Upper lobe of left lung (tissue), 6 donors: ENCODE measurements at regions not wholly inside any gene's neighbourhood (a gene's known extent, or its start where the extent isn't known, plus 50 kb on each side); places are given as distances from the start of the nearest gene placed in this dataset.

Experiments
- ATAC-seq, 2 donors: fragments of 200-7000 bp; cut with Tn5 transposase; one replicate each; pipeline ENCODE4 v1.9.1; 2022; ENCODE audit warnings: mild to moderate bottlenecking in 2 of 2, moderate library complexity in 2 of 2; ENCODE audit not compliant: low FRiP score in 2 of 2
- DNase-seq, 2 donors: peaks; one replicate each; pipeline ENCODE4 v3.0.0-alpha.2; 2019 to 2020
- H3K27ac ChIP-seq, 4 donors: fragments of 200-600 bp; sonication (generic); one replicate each; pipeline ENCODE4 v1.5.1; 2016 to 2019
- H3K27me3 ChIP-seq, 4 donors: fragments of 200-600 bp; sonication (generic); one replicate each; pipeline ENCODE4 v1.5.1; 2017 to 2019
- H3K36me3 ChIP-seq, 4 donors: fragments of 200-600 bp; sonication (generic); one replicate each; pipeline ENCODE4 v1.5.1; 2016 to 2019
- H3K4me1 ChIP-seq, 4 donors: fragments of 200-600 bp; sonication (generic); one replicate each; pipeline ENCODE4 v1.5.1; 2018 to 2019
- H3K4me3 ChIP-seq, 4 donors: fragments of 200-600 bp; sonication (generic); one replicate each; pipeline ENCODE4 v1.5.1; 2017 to 2019; ENCODE audit warnings: mild to moderate bottlenecking in 2 of 4, moderate library complexity in 1 of 4
- H3K9me3 ChIP-seq, 4 donors: fragments of 200-600 bp; sonication (generic); one replicate each; pipeline ENCODE4 v1.5.1; 2018 to 2019
- EP300 ChIP-seq, 4 donors: sonication (generic); formaldehyde crosslinking; IDR thresholded peaks; one replicate each; pipeline ENCODE4 v1.5.1; 2017; ENCODE audit warnings: antibody characterized with exemption in 4 of 4, control low read depth in 2 of 4
- POLR2A ChIP-seq, 4 donors: fragments of 450-650 bp; IDR thresholded peaks; one replicate each; pipeline ENCODE4 v1.5.1; 2016 to 2017; ENCODE audit warnings: antibody characterized with exemption in 4 of 4, mild to moderate bottlenecking in 2 of 4
- POLR2AphosphoS5 ChIP-seq, 2 donors: sonication (generic); formaldehyde crosslinking; IDR thresholded peaks; one replicate each; pipeline ENCODE4 v1.5.1; 2017; ENCODE audit warnings: antibody characterized with exemption in 2 of 2
- WGBS, 2 donors: methylation state at CpG; one replicate each; pipeline ENCODE4 v1.1.5; 2017 to 2018; 5-methylcytosine and 5-hydroxymethylcytosine counted together
- TF ChIP-seq, protein P1 (sequence below), 6 experiments: fragments of 450-650 bp in 4 of 6; fragments of 200-600 bp in 2 of 6; sonication (generic) in 2 of 6; IDR thresholded peaks; one replicate each; pipeline ENCODE4 v1.5.1; 2016 to 2019; ENCODE audit warnings: antibody characterized with exemption in 6 of 6
- donor health status: DM: no; HTN: no; CAD: no; lungs with moderate emphysema.
- donor health status: DM: no; HTN: yes; CAD: no; lungs with severe emphysema.

DNA sequence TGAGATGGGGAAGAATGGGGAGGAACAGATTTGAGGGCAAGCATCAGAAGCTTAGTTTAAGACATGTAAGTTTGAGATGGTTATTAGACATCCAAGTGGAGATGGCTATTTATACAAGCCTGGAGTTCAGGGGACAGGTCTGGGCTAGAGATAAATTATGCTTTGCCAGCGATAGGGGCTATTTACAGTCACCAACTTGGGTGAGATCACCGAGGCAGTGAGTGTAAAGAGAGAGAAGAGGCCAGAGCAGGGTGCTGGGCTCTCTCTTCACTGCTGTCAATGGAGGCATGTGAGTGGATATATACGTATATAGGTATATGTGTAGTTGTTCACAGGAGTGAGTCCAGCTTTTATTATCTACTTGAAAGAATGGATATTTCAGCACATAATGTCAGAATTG is 81.0 kb downstream of the QPCT start:
- ATAC-seq (no peak), DNase-seq (no peak)
- TF ChIP-seq, protein P1, sequence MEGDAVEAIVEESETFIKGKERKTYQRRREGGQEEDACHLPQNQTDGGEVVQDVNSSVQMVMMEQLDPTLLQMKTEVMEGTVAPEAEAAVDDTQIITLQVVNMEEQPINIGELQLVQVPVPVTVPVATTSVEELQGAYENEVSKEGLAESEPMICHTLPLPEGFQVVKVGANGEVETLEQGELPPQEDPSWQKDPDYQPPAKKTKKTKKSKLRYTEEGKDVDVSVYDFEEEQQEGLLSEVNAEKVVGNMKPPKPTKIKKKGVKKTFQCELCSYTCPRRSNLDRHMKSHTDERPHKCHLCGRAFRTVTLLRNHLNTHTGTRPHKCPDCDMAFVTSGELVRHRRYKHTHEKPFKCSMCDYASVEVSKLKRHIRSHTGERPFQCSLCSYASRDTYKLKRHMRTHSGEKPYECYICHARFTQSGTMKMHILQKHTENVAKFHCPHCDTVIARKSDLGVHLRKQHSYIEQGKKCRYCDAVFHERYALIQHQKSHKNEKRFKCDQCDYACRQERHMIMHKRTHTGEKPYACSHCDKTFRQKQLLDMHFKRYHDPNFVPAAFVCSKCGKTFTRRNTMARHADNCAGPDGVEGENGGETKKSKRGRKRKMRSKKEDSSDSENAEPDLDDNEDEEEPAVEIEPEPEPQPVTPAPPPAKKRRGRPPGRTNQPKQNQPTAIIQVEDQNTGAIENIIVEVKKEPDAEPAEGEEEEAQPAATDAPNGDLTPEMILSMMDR (IDR thresholded peaks at IDR 0.05), result no peak
- TF ChIP-seq EP300 (IDR thresholded peaks at IDR 0.05), result no peak
- TF ChIP-seq POLR2AphosphoS5 (IDR thresholded peaks at IDR 0.05), result no peak
- TF ChIP-seq POLR2A (IDR thresholded peaks at IDR 0.05), result no peak
- Histone ChIP-seq H3K27ac (no peak overlapping the region), H3K27me3 (no peaks in the 10 kb centered on the region), H3K4me3 (no peak overlapping the region), H3K4me1 (no peaks in the 10 kb centered on the region), H3K9me3 (no peaks in the 10 kb centered on the region), H3K36me3 (no peaks in the 10 kb centered on the region)
- WGBS, 2 donors, result 87 to 91% methylated on average over 3 of the region's 3 CpGs

DNA sequence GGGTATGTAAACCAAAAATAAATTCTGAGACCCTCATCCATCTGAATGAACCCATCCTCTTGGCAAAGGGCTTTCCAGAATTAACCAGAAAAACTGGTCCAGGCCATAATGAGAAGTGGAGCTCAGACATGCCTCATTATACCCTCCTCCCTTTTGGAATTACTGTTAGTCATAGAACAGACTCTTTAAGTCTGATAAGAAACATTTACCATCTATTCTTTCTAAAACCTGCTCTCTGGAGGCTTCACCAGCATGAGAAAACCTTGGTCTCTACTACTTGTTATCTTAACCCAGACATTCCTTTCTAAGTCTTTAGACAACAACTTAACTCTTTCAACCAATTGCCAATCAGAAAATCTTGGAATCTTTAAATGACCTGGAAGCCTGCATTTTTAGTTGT is 82.8 kb downstream of the QPCT start:
- no peak for TF ChIP-seq POLR2AphosphoS5 (IDR thresholded peaks at IDR 0.05)
- TF ChIP-seq, protein P1 (IDR thresholded peaks at IDR 0.05), result no peak
- no peak for TF ChIP-seq POLR2A (IDR thresholded peaks at IDR 0.05)
- no peak for TF ChIP-seq EP300 (IDR thresholded peaks at IDR 0.05)
- Histone ChIP-seq H3K4me3 (no peak overlapping the region), H3K9me3 (no peaks in the 10 kb centered on the region), H3K27me3 (no peaks in the 10 kb centered on the region), H3K27ac (no peak overlapping the region), H3K36me3 (no peaks in the 10 kb centered on the region), H3K4me1 (no peaks in the 10 kb centered on the region)
- no peak for ATAC-seq
- no peak for DNase-seq

DNA sequence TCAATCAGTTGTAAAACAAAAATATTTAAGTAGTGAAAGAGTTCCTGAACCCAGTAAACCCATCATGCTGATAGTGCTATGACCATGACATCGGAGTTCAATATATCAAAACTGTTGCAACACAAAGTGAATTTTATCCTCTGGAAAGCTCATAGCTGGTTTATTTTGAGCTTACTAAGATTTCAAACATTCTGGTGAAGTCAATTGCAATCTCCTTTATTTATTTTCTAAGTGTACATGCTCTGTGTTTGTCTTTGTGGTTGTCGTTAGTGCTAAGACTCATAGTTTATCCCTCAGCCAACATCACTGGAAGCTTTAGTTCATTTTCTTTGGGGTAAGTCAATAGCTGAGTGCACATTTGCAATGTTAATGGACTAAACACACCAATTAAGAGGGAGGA is 91.9 kb downstream of the QPCT start:
- Histone ChIP-seq H3K36me3 (no peaks in the 10 kb centered on the region), H3K27me3 (no peaks in the 10 kb centered on the region), H3K9me3 (no peaks in the 10 kb centered on the region), H3K27ac (no peak overlapping the region), H3K4me1 (no peaks in the 10 kb centered on the region), H3K4me3 (no peak overlapping the region)
- 95% methylated on average over 2 of the region's 2 CpGs for WGBS, 2 donors
- no peak for TF ChIP-seq POLR2A (IDR thresholded peaks at IDR 0.05)
- no peak for TF ChIP-seq EP300 (IDR thresholded peaks at IDR 0.05)
- no peak for TF ChIP-seq POLR2AphosphoS5 (IDR thresholded peaks at IDR 0.05)
- TF ChIP-seq, protein P1 (IDR thresholded peaks at IDR 0.05), result no peak
- DNase-seq (no peak), ATAC-seq (no peak)

DNA sequence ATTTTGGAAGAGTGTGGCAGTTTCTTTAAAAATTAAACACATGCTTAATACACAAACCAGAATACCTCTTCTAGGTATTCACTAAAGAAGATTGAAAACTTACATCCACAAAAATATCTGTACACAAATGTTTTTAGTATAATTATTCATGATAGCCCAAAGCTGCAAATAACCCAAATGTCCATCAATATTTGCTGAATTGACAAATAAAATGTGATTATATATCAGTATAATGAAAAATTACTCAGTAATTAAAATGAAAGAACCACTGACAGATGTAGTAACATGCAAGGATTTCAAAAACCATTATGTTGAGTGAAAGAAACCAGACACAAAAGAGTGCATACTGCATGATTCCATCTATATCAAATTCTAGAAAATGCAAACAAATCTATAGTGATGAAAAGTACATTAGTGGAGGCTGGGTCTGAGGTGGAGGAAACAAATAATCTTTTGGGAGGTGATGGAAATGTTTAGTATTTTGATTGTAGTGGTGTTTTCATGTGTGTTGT is 94.8 kb downstream of the QPCT start:
- Histone ChIP-seq H3K27ac (no peak overlapping the region), H3K36me3 (no peaks in the 10 kb centered on the region), H3K4me1 (no peaks in the 10 kb centered on the region), H3K4me3 (no peak overlapping the region), H3K27me3 (peaks cover 0 to 4% (median 0%) of the 10 kb centered on the region in 4 donors), H3K9me3 (no peaks in the 10 kb centered on the region)
- DNase-seq, result no peak
- TF ChIP-seq EP300 (IDR thresholded peaks at IDR 0.05) (no peak), POLR2AphosphoS5 (IDR thresholded peaks at IDR 0.05) (no peak), POLR2A (IDR thresholded peaks at IDR 0.05) (no peak)
- TF ChIP-seq, protein P1 (IDR thresholded peaks at IDR 0.05), result no peak
- ATAC-seq, result no peak

DNA sequence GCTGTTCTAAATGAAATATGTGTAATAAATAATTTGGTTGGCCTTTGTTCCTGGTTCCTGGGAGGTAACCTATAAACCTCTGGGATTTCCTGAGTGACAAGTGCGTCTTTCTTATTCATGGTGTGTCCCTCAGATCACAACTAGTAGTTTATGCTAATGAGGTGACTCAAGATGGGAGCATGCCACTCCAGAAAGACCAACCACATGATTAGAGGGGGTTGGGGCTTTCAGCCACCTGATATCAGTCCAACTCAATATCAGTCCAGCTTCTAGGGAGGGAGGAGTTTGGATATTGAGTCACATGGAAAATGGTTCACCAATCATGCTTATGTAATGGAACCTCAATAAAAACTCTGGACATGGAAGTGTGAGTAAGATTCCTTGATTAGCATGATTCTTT is 96.6 kb downstream of the QPCT start:
- WGBS, 2 donors, result 87 to 89% methylated on average over 1 of the region's 1 CpG
- H3K4me1 ChIP-seq, result no peaks in the 10 kb centered on the region
- TF ChIP-seq POLR2A (IDR thresholded peaks at IDR 0.05) (no peak), EP300 (IDR thresholded peaks at IDR 0.05) (no peak)
- TF ChIP-seq, protein P1 (IDR thresholded peaks at IDR 0.05), result no peak

More for the DNA sequence above, 96.6 kb downstream of the QPCT start:
- H3K27me3 ChIP-seq, result peaks cover 0 to 4% (median 0%) of the 10 kb centered on the region in 4 donors
- DNase-seq (no peak), ATAC-seq (no peak)
- no peaks in the 10 kb centered on the region for H3K9me3 ChIP-seq
- no peaks in the 10 kb centered on the region for H3K36me3 ChIP-seq
- H3K27ac ChIP-seq, result no peak overlapping the region
- no peak overlapping the region for H3K4me3 ChIP-seq
